ENCODE measurements at regions not wholly inside any gene's neighbourhood (a gene's known extent, or its start where the extent isn't known, plus 50 kb on each side); places are given as distances from the start of the nearest gene placed in this dataset.

DNA sequence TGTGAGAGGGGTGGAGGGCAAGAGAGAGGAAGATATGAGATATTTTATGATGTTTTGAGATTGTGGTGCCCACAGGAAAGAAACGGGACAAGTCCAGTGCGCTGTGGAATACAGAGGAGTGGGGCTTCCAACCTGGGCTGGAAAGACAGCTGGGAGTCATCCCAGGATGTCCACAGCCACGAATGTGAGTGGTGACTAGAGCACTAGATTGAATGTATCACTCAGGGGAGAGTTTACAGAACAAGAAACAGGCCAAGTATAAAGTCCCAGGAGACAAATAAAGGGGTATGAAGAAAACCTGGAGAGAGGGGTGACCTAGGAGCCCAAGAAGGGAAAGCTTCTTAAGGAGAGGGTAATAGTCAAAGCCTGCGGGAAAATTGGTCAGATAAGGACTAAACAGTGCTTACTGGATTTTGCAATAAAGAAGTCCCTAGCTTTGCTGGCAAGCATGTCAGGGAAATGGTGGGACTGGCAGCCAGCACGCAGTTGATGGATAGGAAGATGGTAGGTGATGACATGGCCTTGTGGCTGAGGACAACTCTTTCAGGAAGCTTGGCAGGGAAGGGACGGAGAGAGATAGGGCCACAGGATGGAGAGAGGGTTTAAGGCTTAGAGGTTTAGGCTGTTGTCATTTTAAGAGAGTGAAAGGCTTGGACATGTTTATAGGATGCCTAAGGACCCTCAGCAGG, 114.5 kb downstream of the AXIN2 start:
- in situ Hi-C loops (cut with HindIII; ENCODE audit: low sequenced_read_pairs) = no loop called here

GRCh38 chr17:65446043-65446442, 115.4 kb downstream of the AXIN2 start:
- in situ Hi-C loops (cut with HindIII; ENCODE audit: low sequenced_read_pairs) = no loop called here

DNA sequence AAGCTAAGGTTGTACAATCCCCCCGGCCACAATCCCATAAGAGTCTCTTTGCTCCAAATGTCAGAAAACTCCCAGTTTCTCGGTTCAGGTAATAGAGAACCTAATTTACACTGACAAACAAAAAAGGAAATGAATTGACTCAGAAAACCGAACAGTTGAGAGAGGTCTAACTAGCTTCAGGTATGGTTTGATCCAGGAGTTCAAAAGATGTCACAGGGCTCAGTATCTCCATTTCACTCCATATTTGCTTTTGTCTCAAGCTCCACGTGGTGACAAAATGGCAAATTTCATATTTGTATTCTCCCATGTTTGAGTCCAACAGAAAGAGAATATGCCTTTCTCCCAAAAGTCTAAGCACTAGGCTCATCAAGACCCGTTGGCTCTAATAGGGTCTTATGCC, 117.4 kb downstream of the AXIN2 start:
- in situ Hi-C loops (cut with HindIII; ENCODE audit: low sequenced_read_pairs) = no loop called here

- in situ Hi-C loops (cut with HindIII; ENCODE audit: low sequenced_read_pairs) = no loop called here
Measured at GRCh38 chr17:65442691-65443090, 118.8 kb downstream of the AXIN2 start.

DNA sequence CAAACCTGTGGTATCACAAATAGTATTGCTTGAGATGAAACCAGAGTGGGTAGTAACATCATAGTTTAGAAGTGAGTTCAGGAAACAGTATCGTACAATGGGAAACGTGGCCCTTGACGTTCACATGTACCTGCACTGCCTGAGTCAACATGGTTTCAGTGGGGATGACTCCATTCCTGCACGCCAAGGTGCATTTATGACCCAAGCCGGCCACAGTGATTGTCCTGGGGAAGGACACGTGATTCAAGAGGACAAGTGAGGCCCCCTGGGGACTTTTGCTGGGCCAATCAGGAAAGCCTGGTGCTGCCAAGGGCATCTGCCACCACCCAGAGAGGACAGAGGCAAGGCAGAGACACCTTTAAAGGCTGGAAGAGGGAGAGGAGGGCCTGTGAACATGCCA, 119.2 kb downstream of the AXIN2 start:
- in situ Hi-C loops (cut with HindIII; ENCODE audit: low sequenced_read_pairs) = no loop called here

- in situ Hi-C loops (cut with HindIII; ENCODE audit: low sequenced_read_pairs) = no loop called here
Measured at GRCh38 chr17:65441053-65441605, 120.3 kb downstream of the AXIN2 start.

DNA sequence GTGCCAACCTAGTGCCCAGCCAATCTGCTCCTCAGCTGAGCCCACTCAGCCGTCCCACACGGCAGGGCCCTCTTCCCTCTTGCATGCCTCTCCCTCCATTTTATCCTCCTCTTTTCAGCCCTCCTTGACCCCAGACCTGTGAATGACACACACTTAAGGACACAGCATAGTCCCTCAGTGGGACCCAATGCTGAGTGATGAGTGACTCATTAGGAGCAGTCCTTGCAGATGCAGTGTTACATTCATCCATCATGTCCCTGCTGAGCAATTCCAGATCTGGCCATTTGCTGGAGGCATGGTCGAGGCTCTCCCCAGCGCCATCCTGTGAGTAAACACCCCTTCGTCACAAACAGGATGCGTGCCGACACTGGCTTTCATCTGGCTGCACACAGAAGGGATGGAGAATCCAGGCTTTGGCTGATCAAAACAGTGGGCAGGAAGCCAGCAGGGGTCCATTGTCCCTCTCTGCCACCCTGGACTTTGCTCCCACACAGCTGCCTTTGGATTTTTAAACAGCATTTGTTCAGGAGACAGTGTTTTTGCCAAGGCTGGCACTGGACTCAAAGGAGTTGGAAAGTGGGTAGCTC, 122.6 kb downstream of the AXIN2 start:
- in situ Hi-C loops (cut with HindIII; ENCODE audit: low sequenced_read_pairs) = no loop called here

GRCh38 chr17:65438173-65438572, 123.3 kb downstream of the AXIN2 start:
- in situ Hi-C loops (cut with HindIII; ENCODE audit: low sequenced_read_pairs) = no loop called here

DNA sequence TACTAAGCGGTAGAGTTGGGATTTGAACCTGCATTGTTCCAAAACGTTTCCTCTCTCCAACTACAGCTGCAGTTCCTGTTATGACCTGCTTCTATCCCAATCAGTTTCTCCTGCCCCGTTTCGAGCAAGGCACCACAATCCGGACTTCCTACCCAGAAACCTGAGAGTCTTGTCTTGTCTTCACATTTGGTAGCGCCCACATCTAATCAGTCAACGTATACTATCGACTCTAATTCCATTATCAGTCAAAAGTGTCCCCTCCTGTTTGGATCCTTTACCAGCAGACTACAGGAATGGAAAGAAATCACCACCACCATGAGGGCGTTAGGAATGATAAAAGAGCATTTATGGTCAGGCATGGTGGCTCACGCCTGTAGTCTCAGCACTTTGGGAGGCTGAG, 124.6 kb downstream of the AXIN2 start:
- in situ Hi-C loops (cut with HindIII; ENCODE audit: low sequenced_read_pairs) = no loop called here

DNA sequence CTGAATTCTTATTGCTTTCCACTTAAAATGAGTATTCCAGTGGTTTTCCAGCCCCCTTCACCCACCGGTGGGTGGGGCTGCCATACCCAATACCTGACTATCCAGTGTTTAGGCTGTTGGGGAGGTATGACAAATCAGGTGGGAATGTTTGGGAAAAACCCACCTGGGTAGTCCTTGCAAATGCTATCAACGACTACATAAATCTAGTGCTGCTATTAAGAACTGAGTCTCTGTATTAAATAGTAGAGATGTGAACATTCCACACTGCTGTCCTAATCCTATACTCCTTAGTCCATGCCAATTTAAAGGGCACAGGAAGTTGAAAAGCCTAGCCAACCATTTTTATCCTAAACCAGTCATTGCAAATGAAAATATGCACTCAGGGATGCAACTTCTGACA, 126.6 kb downstream of the AXIN2 start:
- in situ Hi-C loops (cut with HindIII; ENCODE audit: low sequenced_read_pairs) = no loop called here

- in situ Hi-C loops (cut with HindIII; ENCODE audit: low sequenced_read_pairs) = no loop called here
Measured at GRCh38 chr17:65434251-65434650, 127.2 kb downstream of the AXIN2 start.

GRCh38 chr17:65433592-65433991, 127.9 kb downstream of the AXIN2 start:
- in situ Hi-C loops (cut with HindIII; ENCODE audit: low sequenced_read_pairs) = no loop called here

DNA sequence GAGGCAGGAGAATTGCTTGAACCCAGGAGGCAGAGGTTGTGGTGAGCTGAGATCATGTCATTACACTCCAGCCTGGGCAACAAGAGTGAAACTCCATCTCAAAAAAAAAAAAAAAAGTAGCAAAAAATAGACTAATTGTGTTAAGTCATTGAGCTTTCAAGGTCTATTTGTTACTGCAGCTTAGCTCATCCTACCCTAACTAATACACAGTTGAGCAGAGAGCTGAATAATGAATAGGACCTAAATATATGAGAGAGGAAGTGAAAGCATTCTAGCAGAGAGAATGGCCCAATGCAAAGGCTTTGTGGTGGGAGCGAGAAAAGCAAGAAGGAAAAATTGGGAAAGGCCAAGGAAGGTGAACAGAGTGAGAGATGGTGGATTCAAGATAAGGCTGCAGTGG, 128.3 kb downstream of the AXIN2 start:
- in situ Hi-C loops (cut with HindIII; ENCODE audit: low sequenced_read_pairs) = no loop called here

GRCh38 chr17:65431116-65431515, 130.3 kb downstream of the AXIN2 start:
- in situ Hi-C loops (cut with HindIII; ENCODE audit: low sequenced_read_pairs) = no loop called here

DNA sequence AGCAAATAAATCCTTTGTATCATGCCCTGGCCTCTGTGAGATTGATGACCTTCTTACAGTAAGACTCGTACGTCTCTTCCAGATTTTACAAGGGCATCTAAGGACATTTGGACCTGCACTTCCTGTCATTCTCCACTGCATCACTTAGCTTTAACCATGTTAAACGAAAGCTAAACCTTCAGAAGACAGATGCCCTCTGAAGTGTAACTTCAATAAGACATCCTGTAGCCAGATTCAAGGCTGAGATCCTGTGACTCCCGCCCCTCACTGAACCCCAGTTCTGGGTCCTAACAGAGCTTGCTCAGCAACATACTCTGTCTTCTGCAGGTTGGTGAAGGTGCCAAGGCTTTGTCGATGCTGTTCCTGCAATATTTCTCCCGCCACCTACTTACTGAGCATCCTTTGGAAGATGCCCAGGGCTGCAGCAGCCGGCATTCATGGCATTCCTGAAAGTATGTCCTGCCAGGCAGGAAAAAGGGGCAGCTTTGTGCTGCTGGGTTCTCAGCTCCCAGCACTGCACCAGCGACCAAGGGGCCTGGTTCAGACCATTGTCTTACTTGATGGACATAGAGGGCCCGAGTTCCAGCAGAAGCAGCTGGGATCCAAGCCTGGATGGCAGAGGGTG, 131.1 kb downstream of the AXIN2 start:
- in situ Hi-C loops (cut with HindIII; ENCODE audit: low sequenced_read_pairs) = no loop called here

- in situ Hi-C loops (cut with HindIII; ENCODE audit: low sequenced_read_pairs) = no loop called here
Measured at GRCh38 chr17:65423346-65424140, 137.9 kb downstream of the AXIN2 start.

DNA sequence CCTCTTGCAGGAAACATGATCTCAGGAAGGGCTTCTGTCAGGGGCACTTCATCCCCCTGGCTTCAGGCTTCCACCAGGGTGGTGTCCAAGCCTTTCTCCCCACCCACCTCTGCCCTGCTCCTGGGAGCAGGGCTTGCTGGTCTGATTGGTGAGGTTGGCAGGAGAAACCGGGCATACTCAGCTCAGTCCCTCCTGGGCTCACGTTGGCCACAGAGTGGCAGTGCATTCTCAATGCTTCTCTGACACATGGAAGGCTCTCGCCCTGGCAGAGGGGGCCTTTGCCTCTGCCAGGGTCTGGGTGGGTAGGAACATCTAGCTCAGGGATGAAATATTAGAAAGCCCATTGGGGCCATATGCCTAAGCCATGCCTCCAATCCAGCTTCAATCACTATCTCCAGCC, 142.8 kb downstream of the AXIN2 start:
- in situ Hi-C loops (cut with HindIII; ENCODE audit: low sequenced_read_pairs) = no loop called here

DNA sequence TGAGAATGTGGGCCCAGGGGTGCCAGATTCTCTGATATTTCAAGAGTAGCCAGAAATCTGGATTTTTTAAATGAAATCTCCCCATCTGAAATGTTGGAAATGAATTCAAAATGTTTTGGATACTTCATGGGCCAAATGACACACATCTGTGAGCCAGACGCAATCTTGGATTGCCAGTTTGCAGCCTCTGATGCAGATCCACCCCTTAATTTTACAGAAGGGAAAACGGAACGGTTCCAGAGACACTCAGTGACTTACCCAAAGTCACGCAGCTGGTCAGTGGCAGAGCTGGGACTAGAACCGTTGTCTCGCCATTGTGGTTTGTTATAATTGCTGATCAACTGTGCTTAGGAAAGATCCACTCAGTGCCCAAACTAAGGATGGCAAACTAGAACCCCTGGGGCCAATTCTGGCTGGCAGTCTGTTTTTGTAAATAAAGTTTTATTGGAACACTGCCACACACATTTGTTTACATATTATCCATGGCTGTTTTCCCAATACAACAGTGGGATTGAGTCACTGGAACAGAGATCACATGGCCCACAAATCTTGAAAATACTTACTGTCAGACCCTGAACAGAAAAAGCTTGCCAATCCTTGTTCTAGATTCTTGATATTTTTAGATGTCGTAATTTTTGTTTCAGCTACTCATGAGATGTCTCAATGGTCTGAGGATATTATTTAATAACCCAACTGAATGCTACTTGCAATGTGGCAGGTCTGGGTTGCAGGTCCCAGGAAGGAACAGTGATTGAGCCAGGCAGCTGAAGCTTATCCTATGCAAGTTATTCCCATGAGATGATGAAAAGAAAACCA, 143.8 kb downstream of the AXIN2 start:
- in situ Hi-C loops (cut with HindIII; ENCODE audit: low sequenced_read_pairs) = no loop called here

- in situ Hi-C loops (cut with HindIII; ENCODE audit: low sequenced_read_pairs) = no loop called here
Measured at GRCh38 chr17:65415991-65416390, 145.5 kb downstream of the AXIN2 start.

GRCh38 chr17:65413390-65413789, 148.1 kb downstream of the AXIN2 start:
- in situ Hi-C loops (cut with HindIII; ENCODE audit: low sequenced_read_pairs) = no loop called here

DNA sequence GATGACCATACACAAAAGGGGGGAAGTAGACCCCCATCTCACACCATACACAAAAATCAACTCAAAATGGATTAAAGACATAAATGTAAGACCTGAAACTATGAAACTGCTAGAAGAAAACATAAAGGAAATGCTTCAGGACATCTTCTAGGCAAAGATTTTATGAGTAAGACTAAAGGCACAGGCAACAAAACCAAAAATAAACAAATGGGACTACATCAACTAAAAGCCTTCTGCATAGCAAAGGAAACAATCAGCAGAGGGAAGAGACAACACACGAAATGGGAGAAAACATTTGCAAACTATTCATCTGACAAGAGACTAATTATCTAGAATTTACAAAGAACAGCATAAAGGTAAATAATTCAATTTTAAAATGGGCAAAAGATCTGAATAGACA, 152.1 kb downstream of the AXIN2 start:
- in situ Hi-C loops (cut with HindIII; ENCODE audit: low sequenced_read_pairs) = no loop called here
